A549 (cell line): ENCODE measurements at regions not wholly inside any gene's neighbourhood (a gene's known extent, or its start where the extent isn't known, plus 50 kb on each side); places are given as distances from the start of the nearest gene placed in this dataset.

Source experiments
- CBX2 ChIP-seq: fragments of 200-600 bp; sonication (generic); IDR thresholded peaks from 2 replicates; pipeline ENCODE4 v1.6.1; 2016; ENCODE audit warnings: low read depth, mild to moderate bottlenecking, borderline replicate concordance
- CBX8 ChIP-seq: fragments of 200-600 bp; sonication (generic); IDR thresholded peaks from 2 replicates; pipeline ENCODE4 v1.6.1; 2016
- CEBPB ChIP-seq, 2 experiments: fragments of >200 bp in 1 of 2; sonication (Bioruptor Twin) in 1 of 2; formaldehyde crosslinking in 1 of 2; IDR thresholded peaks; 2 replicates each; pipeline ENCODE4 v1.6.1; 2012 to 2016
- CHD2 ChIP-seq: fragments of 150-350 bp; IDR thresholded peaks from 2 replicates; pipeline ENCODE4 v1.6.1; 2014; ENCODE audit warnings: low read length; ENCODE audit not compliant: partially characterized antibody
- CTCF ChIP-seq: fragments of >200 bp; sonication (Bioruptor Twin); formaldehyde crosslinking; IDR thresholded peaks from 3 replicates; pipeline ENCODE4 v1.5.1; 2016
- JUN ChIP-seq, 2 experiments: fragments of >200 bp; sonication (Bioruptor Twin); formaldehyde crosslinking; IDR thresholded peaks; 2 replicates in 1 of 2; 3 replicates in 1 of 2; pipeline ENCODE4 v1.6.1; 2016 to 2017
- MAFK ChIP-seq: fragments of 450-650 bp; IDR thresholded peaks from 2 replicates; pipeline ENCODE4 v1.6.1; 2014; ENCODE audit not compliant: partially characterized antibody
- MAX ChIP-seq: IDR thresholded peaks from 2 replicates; pipeline ENCODE4 v1.6.1; 2012
- NFE2L2 ChIP-seq: fragments of 150-350 bp; conservative IDR thresholded peaks from 2 replicates; pipeline ENCODE4 v1.6.1; 2014; ENCODE audit warnings: low read length
- TP53 ChIP-seq: fragments of 250-450 bp; sonication (Bioruptor Pico); IDR thresholded peaks from 2 replicates; pipeline ENCODE4 v1.5.0; 2021; ENCODE audit warnings: mild to moderate bottlenecking, moderate library complexity

GRCh38 chr17:14616528-14616927, 315.6 kb downstream of the HS3ST3B1 start:
- no peak for TF ChIP-seq CTCF
- no peak for TF ChIP-seq MAX
- no peak for TF ChIP-seq MAFK
- no peak for TF ChIP-seq CBX8
- no peak for TF ChIP-seq JUN (IDR thresholded peaks at IDR 0.05)
- TF ChIP-seq NFE2L2 = no peak
- no peak for TF ChIP-seq CEBPB (IDR thresholded peaks at IDR 0.05)
- no peak for TF ChIP-seq TP53 (CRISPR knock-in tag)
- no peak for TF ChIP-seq CHD2
- TF ChIP-seq CBX2 = no peak
